Endothelial cell of umbilical vein (primary cell): ENCODE measurements at regions not wholly inside any gene's neighbourhood (a gene's known extent, or its start where the extent isn't known, plus 50 kb on each side); places are given as distances from the start of the nearest gene placed in this dataset.

Experiments
- BruUV-seq: library from RNA; stranded (reverse); fragments of 400-500 nt; replicated peaks from 2 replicates; lab custom pipeline; 2021; lab: Mats Ljungman, UMichigan
- CTCF ChIA-PET: fragments of 300-600, 350-600 bp; sonication (Branson Sonifier 250); formaldehyde crosslinking; loops from one replicate; lab custom pipeline; 2021; ENCODE audit warnings: antibody characterized with exemption, inconsistent platforms; lab: Charles Lee
- POLR2A ChIA-PET: fragments of 300-600, 350-600 bp; sonication (Branson Sonifier 250); formaldehyde crosslinking; loops from one replicate; lab custom pipeline; 2021; ENCODE audit warnings: antibody characterized with exemption, inconsistent platforms; lab: Charles Lee
- DNase-seq: peaks from one replicate; pipeline ENCODE4 v3.0.0-alpha.2; 2011; ENCODE audit warnings: low read depth, low spot score
- FAIRE-seq: peaks from 2 replicates; lab custom pipeline; 2011; peaks lifted over from hg19 to GRCh38; lab: Jason Lieb, UNC
- H2AFZ ChIP-seq: 2 replicates; pipeline ENCODE4 v1.6.0; 2012; ENCODE audit warnings: low read depth, low read length, control low read depth, inconsistent platforms
- H3K27ac ChIP-seq: 2 replicates; pipeline ENCODE4 v1.5.1; 2011; ENCODE audit warnings: low read depth, mild to moderate bottlenecking, control low read depth, low read length, moderate library complexity; ENCODE audit not compliant: insufficient read depth
- H3K27me3 ChIP-seq, 2 experiments: 2 replicates each; pipeline versions ENCODE4 v1.6.0 to v1.6.1; 2011; ENCODE audit warnings: low read length in 2 of 2, mixed read lengths in 1 of 2; ENCODE audit not compliant: control insufficient read depth in 2 of 2, insufficient read depth in 2 of 2
- H3K36me3 ChIP-seq, 2 experiments: 2 replicates in 1 of 2; 3 replicates in 1 of 2; pipeline ENCODE4 v1.5.1; 2011; ENCODE audit warnings: low read length in 2 of 2, mild to moderate bottlenecking in 1 of 2, moderate library complexity in 1 of 2; ENCODE audit not compliant: control insufficient read depth in 2 of 2, insufficient read depth in 2 of 2; ENCODE audit errors: extremely low read depth in 1 of 2
- H3K4me1 ChIP-seq: 3 replicates; pipeline ENCODE4 v1.5.1; 2011; ENCODE audit warnings: mild to moderate bottlenecking, low read length; ENCODE audit not compliant: control insufficient read depth, insufficient read depth; ENCODE audit errors: extremely low read depth
- H3K4me2 ChIP-seq: 2 replicates; pipeline ENCODE4 v1.6.1; 2011; ENCODE audit warnings: low read length, control low read depth, mixed read lengths; ENCODE audit not compliant: insufficient read depth
- H3K4me3 ChIP-seq, 3 experiments: fragments of 200-600 bp in 1 of 3; sonication (generic), shearing (Covaris generic) in 1 of 3; replicated peaks in 1 of 3; 2 replicates each; pipeline ENCODE4 v1.5.1; 2011 to 2016; ENCODE audit warnings: control low read depth in 3 of 3, low read length in 3 of 3, mild to moderate bottlenecking in 2 of 3, inconsistent platforms in 1 of 3, low read depth in 1 of 3, moderate library complexity in 1 of 3; ENCODE audit not compliant: insufficient read depth in 1 of 3
- H3K79me2 ChIP-seq: 2 replicates; pipeline ENCODE4 v1.6.0; 2012; ENCODE audit warnings: low read length, inconsistent platforms; ENCODE audit not compliant: control insufficient read depth, insufficient read depth
- H3K9ac ChIP-seq: replicated peaks from 2 replicates; pipeline ENCODE3; 2011; ENCODE audit warnings: low read length, control low read depth; ENCODE audit not compliant: insufficient read depth; ENCODE audit errors: extremely low read depth
- H3K9me1 ChIP-seq: replicated peaks from 3 replicates; pipeline ENCODE4 v1.6.0; 2011; ENCODE audit warnings: mild to moderate bottlenecking, low read length; ENCODE audit not compliant: control insufficient read depth, insufficient read depth; ENCODE audit errors: extremely low read depth
- H3K9me3 ChIP-seq: replicated peaks from 2 replicates; pipeline ENCODE4 v1.5.1; 2012; ENCODE audit warnings: low read length, inconsistent platforms; ENCODE audit not compliant: control insufficient read depth, insufficient read depth
- H4K20me1 ChIP-seq: replicated peaks from 2 replicates; pipeline ENCODE3; 2011; ENCODE audit warnings: mild to moderate bottlenecking, low read length; ENCODE audit not compliant: control insufficient read depth, insufficient read depth; ENCODE audit errors: extremely low read depth
- EZH2 ChIP-seq: IDR thresholded peaks from 2 replicates; pipeline ENCODE4 v1.6.1; 2012; ENCODE audit warnings: borderline replicate concordance, low read depth, mild to moderate bottlenecking, moderate library complexity, low read length, inconsistent platforms; ENCODE audit not compliant: severe bottlenecking
- FOS ChIP-seq: IDR thresholded peaks from 2 replicates; pipeline ENCODE4 v1.6.1; 2011; ENCODE audit warnings: mild to moderate bottlenecking, low read length, moderate library complexity, borderline replicate concordance; ENCODE audit not compliant: insufficient read depth
- GATA2 ChIP-seq: IDR thresholded peaks from 2 replicates; pipeline ENCODE4 v1.7.0; 2011; ENCODE audit warnings: low read depth, mild to moderate bottlenecking, moderate library complexity, mixed read lengths, low read length; ENCODE audit not compliant: insufficient read length, insufficient read depth
- JUN ChIP-seq: IDR thresholded peaks from 2 replicates; pipeline ENCODE4 v1.6.1; 2011; ENCODE audit warnings: borderline replicate concordance, low read depth; ENCODE audit not compliant: insufficient read length, insufficient read depth
- MAX ChIP-seq: IDR thresholded peaks from 2 replicates; pipeline ENCODE4 v1.6.1; 2011; ENCODE audit not compliant: insufficient read depth, insufficient read length
- MYC ChIP-seq: IDR thresholded peaks from one replicate; pipeline ENCODE4 v1.6.1; 2011; ENCODE audit warnings: mild to moderate bottlenecking, low read depth, low read length
- POLR2A ChIP-seq: IDR thresholded peaks from 2 replicates; pipeline ENCODE4 v1.6.1; 2012; ENCODE audit warnings: low read depth, mild to moderate bottlenecking, control low read depth, low read length
- POLR2AphosphoS5 ChIP-seq: IDR thresholded peaks from 2 replicates; pipeline ENCODE4 v1.6.1; 2012; ENCODE audit warnings: low read depth, mild to moderate bottlenecking, control low read depth, low read length, moderate library complexity; ENCODE audit not compliant: insufficient read depth
- dilution Hi-C: fragments of 300-500 bp; cut with MboI; formaldehyde crosslinking; loops from one replicate; pipeline ENCODE4 v1.15.0; 2019; ENCODE audit warnings: low sequenced_read_pairs; ENCODE audit not compliant: extremely low pct_ligation_motif_present
- intact Hi-C: fragments of 100-400 bp; cut with micrococcal nuclease; formaldehyde crosslinking; loops from one replicate; pipeline ENCODE4 v1.10.0; 2022

DNA sequence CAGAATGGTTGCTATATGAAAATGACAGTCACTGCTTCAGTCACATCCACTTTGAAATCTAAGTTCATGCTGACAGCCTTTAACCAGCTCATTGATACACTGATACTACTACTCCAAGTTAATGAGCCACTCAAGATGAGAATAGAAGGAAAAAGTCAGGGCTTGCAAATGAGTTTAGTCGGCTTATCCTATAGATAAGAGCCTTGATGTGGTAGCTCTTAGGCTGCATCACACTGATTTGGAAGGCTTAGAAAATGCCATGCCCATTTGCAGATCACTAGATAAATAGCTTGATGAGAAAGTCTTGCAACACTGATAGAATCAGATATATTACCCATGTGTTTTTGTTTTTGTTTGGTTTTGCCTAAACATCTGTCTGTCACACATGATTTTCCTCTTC, 251.4 kb upstream of the ATXN7L3B start:
- DNase-seq: no peak
- Histone ChIP-seq H3K9ac (no peak overlapping the region), H3K9me3 (peaks cover 3% of the 10 kb centered on the region), H3K4me2 (no peak overlapping the region), H2AFZ (no peak overlapping the region), H4K20me1 (no peaks in the 10 kb centered on the region), H3K36me3 (no peaks in the 10 kb centered on the region), H3K27ac (no peak overlapping the region), H3K4me3 (no peak overlapping the region), H3K4me1 (no peaks in the 10 kb centered on the region), H3K9me1 (no peaks in the 10 kb centered on the region), H3K27me3 (no peaks in the 10 kb centered on the region), H3K79me2 (no peaks in the 10 kb centered on the region)
- no peak for TF ChIP-seq GATA2
- no peak for TF ChIP-seq EZH2
- TF ChIP-seq POLR2A: no peak
- TF ChIP-seq MYC: no peak
- TF ChIP-seq JUN: no peak
- TF ChIP-seq FOS: no peak
- no peak for TF ChIP-seq MAX
- TF ChIP-seq POLR2AphosphoS5: no peak
- POLR2A ChIA-PET: no interaction called here
- dilution Hi-C loops: no loop called here
- FAIRE-seq: no peak
- CTCF ChIA-PET: no interaction called here
- intact Hi-C loops: no loop called here
- BruUV-seq: no TSS peak

DNA sequence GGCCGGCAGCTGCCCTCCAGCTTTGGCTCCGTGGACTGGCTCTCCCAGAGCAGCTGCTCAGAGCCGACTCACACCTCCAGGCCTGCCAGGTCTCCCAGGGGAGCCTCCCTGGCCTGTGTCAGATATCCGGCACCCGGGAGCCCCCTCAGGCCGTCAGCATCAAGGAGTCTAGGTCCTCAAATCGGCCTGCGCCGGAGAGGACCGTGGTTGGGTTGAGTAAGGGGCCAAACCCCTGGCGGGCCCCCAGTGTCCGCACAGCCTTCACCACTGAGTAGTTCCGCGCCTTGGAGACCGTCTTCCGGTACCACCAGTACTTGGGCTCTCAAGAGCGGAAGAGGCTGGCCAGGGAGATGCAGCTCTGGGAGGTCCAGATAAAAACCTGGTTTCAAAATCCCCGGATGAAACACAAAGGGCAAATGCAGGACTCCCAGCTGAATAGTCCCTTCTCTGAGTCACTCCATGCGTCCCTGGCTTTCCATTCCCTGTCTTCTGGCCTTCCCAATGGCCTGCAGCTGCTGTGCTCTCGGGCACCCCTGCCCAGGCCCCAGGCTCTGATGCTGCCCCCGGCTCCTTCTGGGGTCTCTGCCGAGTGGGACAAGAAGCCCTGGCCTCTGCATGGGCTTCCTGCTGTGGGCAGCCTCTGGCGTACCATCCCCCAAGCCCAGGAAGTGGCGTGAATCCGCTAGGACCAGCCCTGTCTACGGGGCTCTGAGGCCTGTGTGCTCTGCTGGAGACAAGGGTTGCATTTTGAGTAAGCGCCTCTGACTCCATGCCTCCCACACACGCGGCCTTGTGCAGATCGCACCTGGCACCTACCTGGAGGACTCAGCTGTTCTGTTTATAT, 245.1 kb upstream of the ATXN7L3B start:
- Histone ChIP-seq H3K27ac (no peak overlapping the region), H3K9me1 (no peaks in the 10 kb centered on the region), H3K4me2 (no peak overlapping the region), H4K20me1 (no peaks in the 10 kb centered on the region), H3K27me3 (no peaks in the 10 kb centered on the region), H3K9me3 (no peaks in the 10 kb centered on the region), H3K36me3 (no peaks in the 10 kb centered on the region), H3K79me2 (no peaks in the 10 kb centered on the region), H2AFZ (no peak overlapping the region), H3K9ac (no peak overlapping the region), H3K4me3 (no peak overlapping the region), H3K4me1 (no peaks in the 10 kb centered on the region)
- CTCF ChIA-PET: no interaction called here
- dilution Hi-C loops: no loop called here
- DNase-seq (no peak), FAIRE-seq (no peak)
- POLR2A ChIA-PET: no interaction called here
- intact Hi-C loops: no loop called here
- no peak for TF ChIP-seq FOS
- TF ChIP-seq GATA2: no peak
- TF ChIP-seq POLR2A: no peak
- BruUV-seq: no TSS peak
